Esophagus muscularis mucosa (tissue), 4 donors: ENCODE measurements at regions not wholly inside any gene's neighbourhood (a gene's known extent, or its start where the extent isn't known, plus 50 kb on each side); places are given as distances from the start of the nearest gene placed in this dataset.

Experiments
- DNase-seq: peaks from one replicate; pipeline ENCODE4 v3.0.0-alpha.2; 2017; ENCODE audit errors: extremely low spot score
- H3K27ac ChIP-seq, 4 donors: fragments of 200-600 bp; sonication (generic); replicated peaks in 1 of 4; 1 replicate in 3 of 4; 2 replicates in 1 of 4; pipeline ENCODE4 v1.5.1; 2016 to 2019; ENCODE audit warnings: mild to moderate bottlenecking in 1 of 4
- H3K27me3 ChIP-seq, 4 donors: fragments of 200-600 bp; sonication (generic); one replicate each; pipeline versions ENCODE4 v1.5.1 to v1.6.0; 2016 to 2019
- H3K36me3 ChIP-seq, 4 donors: fragments of 200-600 bp; sonication (generic); one replicate each; pipeline ENCODE4 v1.5.1; 2016 to 2019
- H3K4me1 ChIP-seq, 4 donors: fragments of 200-600 bp; sonication (generic); one replicate each; pipeline ENCODE4 v1.5.1; 2016 to 2019
- H3K4me3 ChIP-seq, 4 donors: fragments of 200-600 bp; sonication (generic); 1 replicate in 2 of 4; 2 replicates in 2 of 4; pipeline ENCODE4 v1.5.1; 2016 to 2019; ENCODE audit warnings: mild to moderate bottlenecking in 4 of 4, moderate library complexity in 1 of 4
- H3K9me3 ChIP-seq, 4 donors: fragments of 200-600 bp; sonication (generic); 1 replicate in 3 of 4; 2 replicates in 1 of 4; pipeline ENCODE4 v1.5.1; 2016 to 2019
- CTCF ChIP-seq, 3 experiments: fragments of 200-600 bp in 2 of 3; fragments of 450-650 bp in 1 of 3; sonication (generic) in 2 of 3; IDR thresholded peaks; one replicate each; pipeline ENCODE4 v1.5.1; 2017 to 2019; ENCODE audit warnings: antibody characterized with exemption in 3 of 3, mild to moderate bottlenecking in 2 of 3, moderate library complexity in 1 of 3
- EP300 ChIP-seq: sonication (generic); formaldehyde crosslinking; IDR thresholded peaks from one replicate; pipeline ENCODE4 v1.6.1; 2017; ENCODE audit warnings: antibody characterized with exemption
- POLR2A ChIP-seq: fragments of 450-650 bp; IDR thresholded peaks from one replicate; pipeline ENCODE4 v1.6.1; 2017; ENCODE audit warnings: antibody characterized with exemption, moderate library complexity, mild to moderate bottlenecking, low read depth
- POLR2AphosphoS5 ChIP-seq, 2 donors: sonication (generic); formaldehyde crosslinking; IDR thresholded peaks; one replicate each; pipeline ENCODE4 v1.6.1; 2017; ENCODE audit warnings: antibody characterized with exemption in 2 of 2
- WGBS: methylation state at CpG from one replicate; pipeline ENCODE4 v1.1.5; 2018; 5-methylcytosine and 5-hydroxymethylcytosine counted together
- intact Hi-C: fragments of 100-400 bp; cut with DNase I; formaldehyde crosslinking; loops from one replicate; pipeline ENCODE4 v1.15.1; 2023

DNA sequence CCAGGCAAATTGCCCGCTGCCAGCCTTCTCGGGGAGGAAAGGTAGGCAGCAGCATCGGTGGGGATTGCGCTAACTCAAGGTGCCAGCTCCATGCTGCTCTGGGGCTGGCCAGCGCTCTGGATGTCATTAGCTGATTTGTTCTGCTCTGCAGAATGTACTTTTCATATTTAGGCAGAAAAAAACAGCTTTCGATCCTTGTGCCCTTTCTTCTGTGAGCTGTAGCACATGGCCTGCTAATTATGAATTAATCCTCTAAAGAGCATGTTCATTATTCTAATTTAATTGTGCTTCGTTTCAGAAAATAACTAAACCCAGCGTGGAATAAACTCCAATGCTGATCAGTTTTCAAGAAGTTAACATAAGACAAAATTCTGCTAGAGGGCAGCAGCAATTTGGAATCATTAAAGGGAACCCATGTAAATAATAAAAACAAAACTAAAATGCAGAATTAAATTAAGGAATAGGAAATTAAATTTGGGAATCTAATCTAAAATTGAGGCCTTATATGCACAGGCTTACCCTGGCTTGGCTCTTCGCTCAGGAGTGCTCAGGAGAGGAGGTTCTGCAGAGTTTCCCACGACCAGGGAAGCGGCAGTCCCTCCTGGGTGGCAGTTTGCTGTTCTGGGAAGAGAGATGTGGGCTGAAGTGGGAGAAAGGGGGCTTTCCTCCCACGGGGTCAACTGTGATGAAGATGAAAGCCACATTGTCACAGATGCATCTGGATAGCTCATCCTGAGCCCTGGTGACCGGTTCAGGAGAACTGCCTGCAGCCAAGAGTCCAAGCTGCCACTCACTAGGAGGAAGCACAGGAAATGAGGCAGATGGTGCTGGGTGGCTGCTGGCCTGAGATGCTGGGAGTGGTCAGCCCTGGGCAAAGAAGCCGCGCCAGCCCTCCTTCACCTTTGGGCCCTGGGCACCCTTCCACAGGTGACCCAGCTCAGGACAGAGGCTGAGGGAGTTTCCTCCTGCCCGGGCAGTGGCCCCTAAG, 93.2 kb upstream of the PKDCC start:
- no peak for DNase-seq
- Histone ChIP-seq H3K27ac (no peak overlapping the region), H3K27me3 (no peaks in the 10 kb centered on the region), H3K4me1 (peaks cover 0 to 5% (median 0%) of the 10 kb centered on the region in 4 donors), H3K4me3 (no peak overlapping the region), H3K9me3 (no peaks in the 10 kb centered on the region), H3K36me3 (no peaks in the 10 kb centered on the region)
- TF ChIP-seq EP300, result no peak
- no peak for TF ChIP-seq CTCF (IDR thresholded peaks at IDR 0.05)
- no peak for TF ChIP-seq POLR2AphosphoS5 (IDR thresholded peaks at IDR 0.05)
- no peak for TF ChIP-seq POLR2A
- WGBS, result 80% methylated on average over 13 of the region's 16 CpGs
- intact Hi-C loops, result no loop called here

GRCh38 chr2:41955316-41956043, 92.3 kb upstream of the PKDCC start:
- intact Hi-C loops, result no loop called here
- Histone ChIP-seq H3K27ac (no peak overlapping the region), H3K4me3 (no peak overlapping the region), H3K36me3 (no peaks in the 10 kb centered on the region), H3K9me3 (no peaks in the 10 kb centered on the region), H3K4me1 (peaks cover 0 to 5% (median 0%) of the 10 kb centered on the region in 4 donors), H3K27me3 (no peaks in the 10 kb centered on the region)
- TF ChIP-seq POLR2A (no peak), EP300 (no peak), POLR2AphosphoS5 (IDR thresholded peaks at IDR 0.05) (no peak), CTCF (IDR thresholded peaks at IDR 0.05) (no peak)
- 86% methylated on average over 5 of the region's 5 CpGs for WGBS
- DNase-seq, result no peak

- no peak for DNase-seq
- Histone ChIP-seq H3K36me3 (no peaks in the 10 kb centered on the region), H3K9me3 (no peaks in the 10 kb centered on the region), H3K4me3 (no peak overlapping the region), H3K27ac (no peak overlapping the region), H3K4me1 (peaks cover 0 to 5% (median 0%) of the 10 kb centered on the region in 4 donors), H3K27me3 (no peaks in the 10 kb centered on the region)
- intact Hi-C loops, result no loop called here
- 89% methylated on average over 3 of the region's 3 CpGs for WGBS
- TF ChIP-seq CTCF (IDR thresholded peaks at IDR 0.05) (no peak), EP300 (no peak), POLR2A (no peak), POLR2AphosphoS5 (IDR thresholded peaks at IDR 0.05) (no peak)
These were observed 90.4 kb upstream of the PKDCC start for GRCh38 chr2:41957431-41957830.

DNA sequence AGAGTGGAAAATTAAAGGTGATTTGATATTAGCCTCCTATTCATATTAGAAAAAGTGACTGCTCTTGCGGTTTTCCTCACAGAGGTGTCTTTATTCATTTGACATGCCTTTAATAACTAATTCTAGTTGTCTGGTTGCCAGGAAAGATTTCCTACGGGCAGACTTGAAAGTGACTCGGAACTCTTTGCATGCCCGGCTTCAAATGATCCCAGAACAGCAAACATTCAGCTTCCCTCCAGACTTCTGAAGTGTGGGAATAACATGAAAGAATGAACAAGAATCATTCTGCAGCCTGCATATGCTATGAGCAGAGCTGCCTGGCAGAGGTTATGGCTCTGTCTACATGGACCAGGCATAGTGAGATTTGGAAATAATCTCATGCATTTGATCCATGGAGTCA, 89.6 kb upstream of the PKDCC start:
- Histone ChIP-seq H3K27me3 (no peaks in the 10 kb centered on the region), H3K36me3 (no peaks in the 10 kb centered on the region), H3K4me3 (no peak overlapping the region), H3K4me1 (peaks cover 0 to 12% (median 4%) of the 10 kb centered on the region in 4 donors), H3K9me3 (no peaks in the 10 kb centered on the region), H3K27ac (no peak overlapping the region)
- DNase-seq, result no peak
- TF ChIP-seq POLR2A (no peak), POLR2AphosphoS5 (IDR thresholded peaks at IDR 0.05) (no peak), EP300 (no peak), CTCF (IDR thresholded peaks at IDR 0.05) (no peak)
- intact Hi-C loops, result no loop called here
- WGBS, result 69% methylated on average over 4 of the region's 4 CpGs
